Fibroblast of lung (primary cell): ENCODE measurements at regions not wholly inside any gene's neighbourhood (a gene's known extent, or its start where the extent isn't known, plus 50 kb on each side); places are given as distances from the start of the nearest gene placed in this dataset.

Experiments used
- DNase-seq, 2 donors: peaks; one replicate each; pipeline versions ENCODE4 v3.0.0 to v3.0.0-alpha.2; 2010; ENCODE audit warnings: low read depth in 2 of 2
- H2AFZ ChIP-seq: 2 replicates; pipeline ENCODE4 v1.5.1; 2012; ENCODE audit warnings: low read length, control low read depth, inconsistent platforms
- H3K27ac ChIP-seq: 2 replicates; pipeline ENCODE4 v1.5.1; 2011; ENCODE audit warnings: low read length, control low read depth; ENCODE audit not compliant: insufficient read depth
- H3K27me3 ChIP-seq: 2 replicates; pipeline ENCODE4 v1.5.1; 2011; ENCODE audit warnings: mild to moderate bottlenecking, low read length; ENCODE audit not compliant: control insufficient read depth, insufficient read depth
- H3K36me3 ChIP-seq: 2 replicates; pipeline ENCODE4 v1.5.1; 2011; ENCODE audit warnings: low read length; ENCODE audit not compliant: control insufficient read depth, insufficient read depth
- H3K4me1 ChIP-seq: 2 replicates; pipeline ENCODE4 v1.5.1; 2011; ENCODE audit warnings: low read length; ENCODE audit not compliant: control insufficient read depth, insufficient read depth; ENCODE audit errors: extremely low read depth
- H3K4me2 ChIP-seq: 2 replicates; pipeline ENCODE4 v1.5.1; 2011; ENCODE audit warnings: low read length, control low read depth; ENCODE audit not compliant: insufficient read depth; ENCODE audit errors: extremely low read depth
- H3K4me3 ChIP-seq, 4 experiments: fragments of 200-600 bp in 1 of 4; sonication (generic) in 1 of 4; replicated peaks in 1 of 4; 2 replicates each; pipeline ENCODE4 v1.5.1; 2011 to 2016; ENCODE audit warnings: low read length in 4 of 4, low read depth in 3 of 4, mild to moderate bottlenecking in 3 of 4, control low read depth in 2 of 4, inconsistent platforms in 1 of 4, mixed read lengths in 1 of 4; ENCODE audit not compliant: insufficient read depth in 1 of 4; ENCODE audit errors: control extremely low read depth in 1 of 4
- H3K79me2 ChIP-seq: 2 replicates; pipeline ENCODE4 v1.5.1; 2012; ENCODE audit warnings: mild to moderate bottlenecking, low read length, inconsistent platforms; ENCODE audit not compliant: control insufficient read depth, insufficient read depth
- H3K9ac ChIP-seq: 2 replicates; pipeline ENCODE4 v1.5.1; 2011; ENCODE audit warnings: mild to moderate bottlenecking, low read length, control low read depth; ENCODE audit not compliant: insufficient read depth
- H3K9me3 ChIP-seq: 2 replicates; pipeline ENCODE4 v1.5.1; 2012; ENCODE audit warnings: low read depth, low read length; ENCODE audit not compliant: control insufficient read depth, insufficient read depth
- H4K20me1 ChIP-seq: 2 replicates; pipeline ENCODE4 v1.5.1; 2011; ENCODE audit warnings: low read length; ENCODE audit not compliant: control insufficient read depth, insufficient read depth; ENCODE audit errors: extremely low read depth
- CTCF ChIP-seq, 2 donors: IDR thresholded peaks in 1 of 2; conservative IDR thresholded peaks in 1 of 2; 1 replicate in 1 of 2; 2 replicates in 1 of 2; pipeline ENCODE4 v1.5.1; 2011 to 2012; ENCODE audit warnings: low read length in 2 of 2, control low read depth in 1 of 2, inconsistent platforms in 1 of 2, low read depth in 1 of 2, mild to moderate bottlenecking in 1 of 2
- EZH2 ChIP-seq: IDR thresholded peaks from 2 replicates; pipeline ENCODE4 v1.5.1; 2012; ENCODE audit warnings: low read length, control low read depth, mild to moderate bottlenecking; ENCODE audit errors: missing control alignments

- H3K4me3 ChIP-seq: no peak overlapping the region
- H3K9ac ChIP-seq: no peak overlapping the region
- H3K4me2 ChIP-seq: no peak overlapping the region
- no peak overlapping the region for H2AFZ ChIP-seq
- H3K27ac ChIP-seq: no peak overlapping the region
- peaks cover 3% of the 10 kb centered on the region for H3K27me3 ChIP-seq
- TF ChIP-seq EZH2 (no peak), CTCF (conservative IDR thresholded peaks at IDR 0.05 in 1 of 2, IDR thresholded peaks at IDR 0.05 in 1 of 2; ENCODE audit: low read depth in 1 of 2, low read length in 2 of 2) (no peak)
- no peaks in the 10 kb centered on the region for H3K36me3 ChIP-seq
- no peaks in the 10 kb centered on the region for H3K4me1 ChIP-seq
- H4K20me1 ChIP-seq: no peaks in the 10 kb centered on the region
- H3K79me2 ChIP-seq: no peaks in the 10 kb centered on the region
- no peaks in the 10 kb centered on the region for H3K9me3 ChIP-seq
- peak in 1 of 2 donors; percentile 58 for DNase-seq
These were observed 343.7 kb upstream of the KLF4 start for GRCh38 chr9:107833295-107833694.

- Histone ChIP-seq H3K36me3 (no peaks in the 10 kb centered on the region), H2AFZ (no peak overlapping the region)
These were observed 343.3 kb upstream of the KLF4 start for GRCh38 chr9:107832871-107833270.

GRCh38 chr9:107830479-107830878, 340.9 kb upstream of the KLF4 start:
- TF ChIP-seq CTCF (conservative IDR thresholded peaks at IDR 0.05 in 1 of 2, IDR thresholded peaks at IDR 0.05 in 1 of 2; ENCODE audit: low read depth in 1 of 2, low read length in 2 of 2) (no peak), EZH2 (no peak)
- peaks cover 3% of the 10 kb centered on the region for H3K27me3 ChIP-seq

More at GRCh38 chr9:107832871-107833270, 343.3 kb upstream of the KLF4 start:
- H3K4me2 ChIP-seq: no peak overlapping the region
- H3K9ac ChIP-seq: no peak overlapping the region
- H3K27me3 ChIP-seq: peaks cover 3% of the 10 kb centered on the region
- no peaks in the 10 kb centered on the region for H3K79me2 ChIP-seq
- no peaks in the 10 kb centered on the region for H4K20me1 ChIP-seq
- TF ChIP-seq CTCF (conservative IDR thresholded peaks at IDR 0.05 in 1 of 2, IDR thresholded peaks at IDR 0.05 in 1 of 2; ENCODE audit: low read depth in 1 of 2, low read length in 2 of 2): no peak
- TF ChIP-seq EZH2: no peak
- H3K9me3 ChIP-seq: no peaks in the 10 kb centered on the region
- H3K4me1 ChIP-seq: no peaks in the 10 kb centered on the region
- H3K4me3 ChIP-seq: no peak overlapping the region
- DNase-seq: no peak
- no peak overlapping the region for H3K27ac ChIP-seq

More at GRCh38 chr9:107830479-107830878, 340.9 kb upstream of the KLF4 start:
- no peaks in the 10 kb centered on the region for H3K36me3 ChIP-seq
- H3K79me2 ChIP-seq: no peaks in the 10 kb centered on the region
- DNase-seq: no peak
- H3K4me3 ChIP-seq: no peak overlapping the region
- H2AFZ ChIP-seq: no peak overlapping the region
- H4K20me1 ChIP-seq: no peaks in the 10 kb centered on the region
- H3K4me1 ChIP-seq: no peaks in the 10 kb centered on the region
- H3K4me2 ChIP-seq: no peak overlapping the region
- H3K9ac ChIP-seq: no peak overlapping the region
- no peaks in the 10 kb centered on the region for H3K9me3 ChIP-seq
- H3K27ac ChIP-seq: no peak overlapping the region
